ENCODE measurements at regions not wholly inside any gene's neighbourhood (a gene's known extent, or its start where the extent isn't known, plus 50 kb on each side); places are given as distances from the start of the nearest gene placed in this dataset.
"Not testable (repeated sequence)": the region's sequence is repeated elsewhere in the genome, so short reads cannot be mapped to it uniquely, and the experiment has no call there.

DNA sequence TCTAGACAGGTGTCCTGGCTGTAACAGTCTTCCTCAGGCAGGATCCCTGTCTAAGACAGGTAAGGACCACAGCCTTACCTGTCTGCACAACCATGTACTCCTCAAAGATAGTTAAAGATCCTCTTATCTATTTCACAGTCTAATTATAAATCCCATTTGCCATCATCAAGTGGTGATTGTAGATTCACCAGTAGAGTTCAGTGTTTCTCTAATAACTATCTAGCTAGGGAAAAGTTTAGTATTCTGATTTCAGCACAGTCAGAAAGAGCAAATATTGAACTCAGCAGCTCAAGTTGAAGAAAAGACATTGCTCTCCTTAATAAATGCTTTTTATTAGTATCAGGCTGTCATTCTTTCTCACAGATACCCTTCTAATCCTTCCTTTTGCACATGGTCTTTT, 1305.5 kb upstream of the NXPH2 start:
- TF ChIP-seq, protein P1, sequence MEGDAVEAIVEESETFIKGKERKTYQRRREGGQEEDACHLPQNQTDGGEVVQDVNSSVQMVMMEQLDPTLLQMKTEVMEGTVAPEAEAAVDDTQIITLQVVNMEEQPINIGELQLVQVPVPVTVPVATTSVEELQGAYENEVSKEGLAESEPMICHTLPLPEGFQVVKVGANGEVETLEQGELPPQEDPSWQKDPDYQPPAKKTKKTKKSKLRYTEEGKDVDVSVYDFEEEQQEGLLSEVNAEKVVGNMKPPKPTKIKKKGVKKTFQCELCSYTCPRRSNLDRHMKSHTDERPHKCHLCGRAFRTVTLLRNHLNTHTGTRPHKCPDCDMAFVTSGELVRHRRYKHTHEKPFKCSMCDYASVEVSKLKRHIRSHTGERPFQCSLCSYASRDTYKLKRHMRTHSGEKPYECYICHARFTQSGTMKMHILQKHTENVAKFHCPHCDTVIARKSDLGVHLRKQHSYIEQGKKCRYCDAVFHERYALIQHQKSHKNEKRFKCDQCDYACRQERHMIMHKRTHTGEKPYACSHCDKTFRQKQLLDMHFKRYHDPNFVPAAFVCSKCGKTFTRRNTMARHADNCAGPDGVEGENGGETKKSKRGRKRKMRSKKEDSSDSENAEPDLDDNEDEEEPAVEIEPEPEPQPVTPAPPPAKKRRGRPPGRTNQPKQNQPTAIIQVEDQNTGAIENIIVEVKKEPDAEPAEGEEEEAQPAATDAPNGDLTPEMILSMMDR (IDR thresholded peaks at IDR 0.05; ENCODE audit: insufficient read depth, low read length, poor library complexity, severe bottlenecking): no peak
- no peak for TF ChIP-seq EZH2phosphoT487 (conservative IDR thresholded peaks at IDR 0.05; ENCODE audit: low read length)
- Histone ChIP-seq H3K36me3 (ENCODE audit: low read length) (no peaks in the 10 kb centered on the region), H3K27me3 (ENCODE audit: low read length) (no peaks in the 10 kb centered on the region), H3F3A (ENCODE audit: insufficient read depth) (no peaks in the 10 kb centered on the region), H3K27ac (ENCODE audit: low read depth, low read length) (no peak overlapping the region), H3K9ac (ENCODE audit: low read length) (no peak overlapping the region), H3K9me2 (replicated peaks; ENCODE audit: insufficient read depth, low read length) (no peaks in the 10 kb centered on the region), H3K9me3 (ENCODE audit: insufficient read depth, low read length) (no peaks in the 10 kb centered on the region), H3K4me3 (ENCODE audit: insufficient read depth, low read length, poor library complexity, severe bottlenecking) (no peak overlapping the region), H4K20me1 (ENCODE audit: low read depth, low read length) (no peaks in the 10 kb centered on the region), H3K4me2 (ENCODE audit: low read depth, low read length, poor library complexity, severe bottlenecking) (no peak overlapping the region), H3K79me2 (ENCODE audit: insufficient read depth, low read length) (no peaks in the 10 kb centered on the region), H2AFZ (ENCODE audit: low read depth, low read length, severe bottlenecking) (no peak overlapping the region)

DNA sequence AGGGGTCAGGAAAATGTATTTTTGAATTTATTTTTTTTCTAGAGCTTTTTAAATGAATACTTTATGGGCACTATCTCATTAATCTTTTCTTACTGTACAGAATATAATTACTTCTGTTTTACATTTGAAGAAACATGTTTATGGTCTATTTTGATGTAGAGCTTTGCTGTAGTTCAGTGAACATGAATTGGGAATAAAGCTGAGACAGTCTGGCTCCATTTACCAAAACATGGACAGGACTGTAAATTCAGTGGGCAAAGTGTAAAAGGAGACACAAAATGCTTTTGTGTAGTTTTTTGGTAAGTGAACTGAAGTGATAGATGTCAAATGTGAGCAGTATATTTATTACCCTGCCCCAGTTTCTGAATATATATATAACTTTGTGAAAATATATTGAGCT, 1298.8 kb upstream of the NXPH2 start:
- Histone ChIP-seq H3K36me3 (ENCODE audit: low read length) (no peaks in the 10 kb centered on the region), H4K20me1 (ENCODE audit: low read depth, low read length) (no peaks in the 10 kb centered on the region), H3K79me2 (ENCODE audit: insufficient read depth, low read length) (no peaks in the 10 kb centered on the region), H3K9ac (ENCODE audit: low read length) (no peak overlapping the region), H3K4me2 (ENCODE audit: low read depth, low read length, poor library complexity, severe bottlenecking) (no peak overlapping the region), H3K27ac (ENCODE audit: low read depth, low read length) (no peak overlapping the region), H2AFZ (ENCODE audit: low read depth, low read length, severe bottlenecking) (no peak overlapping the region), H3K9me2 (replicated peaks; ENCODE audit: insufficient read depth, low read length) (no peaks in the 10 kb centered on the region), H3F3A (ENCODE audit: insufficient read depth) (no peaks in the 10 kb centered on the region), H3K9me3 (ENCODE audit: insufficient read depth, low read length) (no peaks in the 10 kb centered on the region), H3K27me3 (ENCODE audit: low read length) (no peaks in the 10 kb centered on the region), H3K4me3 (ENCODE audit: insufficient read depth, low read length, poor library complexity, severe bottlenecking) (no peak overlapping the region)
- no peak for TF ChIP-seq EZH2phosphoT487 (conservative IDR thresholded peaks at IDR 0.05; ENCODE audit: low read length)
- TF ChIP-seq, protein P1 (IDR thresholded peaks at IDR 0.05; ENCODE audit: insufficient read depth, low read length, poor library complexity, severe bottlenecking): no peak

DNA sequence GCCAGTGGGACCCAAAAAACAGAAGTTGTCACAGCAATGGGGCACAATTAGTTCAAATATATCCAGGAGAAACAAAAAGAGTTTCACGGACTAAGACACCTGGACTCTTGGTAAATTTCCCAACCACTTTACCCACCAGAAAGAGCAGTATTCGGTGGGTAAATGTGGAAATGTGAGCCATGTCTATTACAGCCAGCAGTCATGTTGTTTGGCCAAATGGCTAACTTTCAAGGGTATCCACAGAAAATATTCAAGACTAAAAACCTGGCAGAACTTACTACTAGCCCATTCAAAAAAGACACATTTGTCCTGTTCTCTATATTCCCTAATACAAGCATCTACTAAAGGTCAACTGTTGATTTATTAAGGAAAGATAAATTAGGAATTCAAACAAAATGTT, 1296.0 kb upstream of the NXPH2 start:
- no peaks in the 10 kb centered on the region for H3K9me2 ChIP-seq (replicated peaks; ENCODE audit: insufficient read depth, low read length)
- no peaks in the 10 kb centered on the region for H3K9me3 ChIP-seq (ENCODE audit: insufficient read depth, low read length)
- no peaks in the 10 kb centered on the region for H4K20me1 ChIP-seq (ENCODE audit: low read depth, low read length)
- H3K4me3 ChIP-seq (ENCODE audit: insufficient read depth, low read length, poor library complexity, severe bottlenecking): no peak overlapping the region
- no peak overlapping the region for H2AFZ ChIP-seq (ENCODE audit: low read depth, low read length, severe bottlenecking)
- H3K27ac ChIP-seq (ENCODE audit: low read depth, low read length): no peak overlapping the region
- no peaks in the 10 kb centered on the region for H3K79me2 ChIP-seq (ENCODE audit: insufficient read depth, low read length)
- H3K36me3 ChIP-seq (ENCODE audit: low read length): no peaks in the 10 kb centered on the region
- no peaks in the 10 kb centered on the region for H3K27me3 ChIP-seq (ENCODE audit: low read length)
- H3K9ac ChIP-seq (ENCODE audit: low read length): no peak overlapping the region
- H3F3A ChIP-seq (ENCODE audit: insufficient read depth): no peaks in the 10 kb centered on the region
- TF ChIP-seq, protein P1 (IDR thresholded peaks at IDR 0.05; ENCODE audit: insufficient read depth, low read length, poor library complexity, severe bottlenecking): no peak
- no peak for TF ChIP-seq EZH2phosphoT487 (conservative IDR thresholded peaks at IDR 0.05; ENCODE audit: low read length)
- no peak overlapping the region for H3K4me2 ChIP-seq (ENCODE audit: low read depth, low read length, poor library complexity, severe bottlenecking)

DNA sequence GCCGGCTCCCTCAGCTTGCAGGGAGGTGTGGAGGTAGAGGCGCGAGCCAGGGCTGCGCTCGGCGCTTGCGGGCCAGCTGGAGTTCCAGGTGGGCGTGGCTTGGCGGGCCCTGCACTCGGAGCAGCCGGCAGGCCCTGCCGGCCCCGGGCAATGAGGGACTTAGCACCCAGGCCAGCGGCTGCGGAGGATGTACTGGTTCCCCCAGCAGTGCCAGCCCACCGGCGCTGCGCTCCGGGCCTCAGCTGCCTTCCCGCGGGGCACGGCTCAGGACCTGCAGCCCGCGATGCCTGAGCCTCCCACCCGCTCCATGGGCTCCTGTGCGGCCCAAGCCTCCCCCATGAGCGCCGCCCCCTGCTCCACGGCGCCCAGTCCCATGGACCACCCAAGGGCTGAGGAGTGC, 1293.6 kb upstream of the NXPH2 start:
- H3K4me2 ChIP-seq (ENCODE audit: low read depth, low read length, poor library complexity, severe bottlenecking); H3K27me3 ChIP-seq (ENCODE audit: low read length); H3K79me2 ChIP-seq (ENCODE audit: insufficient read depth, low read length); H3K9me2 ChIP-seq (replicated peaks; ENCODE audit: insufficient read depth, low read length); H3K9me3 ChIP-seq (ENCODE audit: insufficient read depth, low read length); H3K36me3 ChIP-seq (ENCODE audit: low read length); H3F3A ChIP-seq (ENCODE audit: insufficient read depth); H3K27ac ChIP-seq (ENCODE audit: low read depth, low read length); H3K4me3 ChIP-seq (ENCODE audit: insufficient read depth, low read length, poor library complexity, severe bottlenecking); H3K9ac ChIP-seq (ENCODE audit: low read length); H2AFZ ChIP-seq (ENCODE audit: low read depth, low read length, severe bottlenecking); H4K20me1 ChIP-seq (ENCODE audit: low read depth, low read length): not testable (repeated sequence)
